Inflammatory macrophage (primary cell): ENCODE measurements at regions not wholly inside any gene's neighbourhood (a gene's known extent, or its start where the extent isn't known, plus 50 kb on each side); places are given as distances from the start of the nearest gene placed in this dataset.
"Not testable (repeated sequence)": the region's sequence is repeated elsewhere in the genome, so short reads cannot be mapped to it uniquely, and the experiment has no call there.

ENCODE experiments used
- DNase-seq, 2 donors: peaks; one replicate each; pipeline ENCODE4 v3.0.0-alpha.2; 2020 to 2022

- no peak for DNase-seq
These were observed 323.9 kb upstream of the GLI3 start for GRCh38 chr7:42560866-42561265.

- not testable (repeated sequence) for DNase-seq
These were observed 317.9 kb upstream of the GLI3 start for GRCh38 chr7:42554932-42555331.

GRCh38 chr7:42552227-42552626 lies 315.2 kb upstream of the GLI3 start:
- DNase-seq: no peak

- DNase-seq: no peak
These were observed 313.9 kb upstream of the GLI3 start for GRCh38 chr7:42550706-42551470.

GRCh38 chr7:42549866-42550485 lies 313.0 kb upstream of the GLI3 start:
- no peak for DNase-seq

GRCh38 chr7:42548816-42549611 lies 312.0 kb upstream of the GLI3 start:
- DNase-seq: no peak

GRCh38 chr7:42545049-42545724 lies 308.2 kb upstream of the GLI3 start:
- DNase-seq: no peak

- no peak for DNase-seq
These were observed 306.9 kb upstream of the GLI3 start for GRCh38 chr7:42543953-42544352.

GRCh38 chr7:42542446-42542845 lies 305.4 kb upstream of the GLI3 start:
- DNase-seq: not testable (repeated sequence)

- no peak for DNase-seq
These were observed 297.4 kb upstream of the GLI3 start for GRCh38 chr7:42534441-42534840.

GRCh38 chr7:42527004-42527403 lies 290.0 kb upstream of the GLI3 start:
- no peak for DNase-seq

- DNase-seq: no peak
These were observed 285.4 kb upstream of the GLI3 start for GRCh38 chr7:42522227-42522991.

- DNase-seq: no peak
These were observed 274.0 kb upstream of the GLI3 start for GRCh38 chr7:42511027-42511426.

GRCh38 chr7:42506097-42506496 lies 269.1 kb upstream of the GLI3 start:
- DNase-seq: no peak

- DNase-seq: no peak
These were observed 265.0 kb upstream of the GLI3 start for GRCh38 chr7:42502022-42502421.

- no peak for DNase-seq
These were observed 258.2 kb upstream of the GLI3 start for GRCh38 chr7:42495256-42495655.

- DNase-seq: no peak
These were observed 257.7 kb upstream of the GLI3 start for GRCh38 chr7:42494736-42495135.

GRCh38 chr7:42494199-42494710 lies 257.2 kb upstream of the GLI3 start:
- DNase-seq: no peak

GRCh38 chr7:42493436-42494198 lies 256.6 kb upstream of the GLI3 start:
- no peak for DNase-seq

GRCh38 chr7:42492920-42493319 lies 255.9 kb upstream of the GLI3 start:
- no peak for DNase-seq

- no peak for DNase-seq
These were observed 254.1 kb upstream of the GLI3 start for GRCh38 chr7:42491106-42491505.
